DOHH2 (cell line): ENCODE measurements at regions not wholly inside any gene's neighbourhood (a gene's known extent, or its start where the extent isn't known, plus 50 kb on each side); places are given as distances from the start of the nearest gene placed in this dataset.

Source experiments
- H3F3A ChIP-seq: fragments of 200-600 bp; sonication (generic), shearing (Covaris generic); 2 replicates; pipeline ENCODE4 v1.6.0; 2016; ENCODE audit warnings: antibody characterized with exemption, mild to moderate bottlenecking; ENCODE audit not compliant: control insufficient read depth, insufficient read depth
- H3K27ac ChIP-seq: fragments of 200-600 bp; sonication (generic); 2 replicates; pipeline ENCODE4 v1.5.1; 2014; ENCODE audit warnings: low read depth, mild to moderate bottlenecking, low read length, moderate library complexity
- H3K27me3 ChIP-seq: fragments of 200-600 bp; sonication (generic); 2 replicates; pipeline ENCODE4 v1.6.1; 2014; ENCODE audit warnings: mild to moderate bottlenecking, low read length, mixed read lengths; ENCODE audit not compliant: control insufficient read depth
- H3K36me3 ChIP-seq: fragments of 200-600 bp; sonication (generic); 2 replicates; pipeline ENCODE4 v1.6.1; 2014; ENCODE audit warnings: mild to moderate bottlenecking, low read length, moderate library complexity, mixed read lengths; ENCODE audit not compliant: control insufficient read depth
- H3K4me1 ChIP-seq: fragments of 200-600 bp; sonication (generic); 2 replicates; pipeline ENCODE4 v1.6.1; 2014; ENCODE audit warnings: mild to moderate bottlenecking, low read length, mixed read lengths; ENCODE audit not compliant: control insufficient read depth
- H3K4me2 ChIP-seq: fragments of 200-600 bp; sonication (generic); 2 replicates; pipeline ENCODE4 v1.6.0; 2014; ENCODE audit warnings: mild to moderate bottlenecking, low read length, moderate library complexity
- H3K4me3 ChIP-seq: fragments of 200-600 bp; sonication (generic); 2 replicates; pipeline ENCODE4 v1.5.1; 2014; ENCODE audit warnings: mild to moderate bottlenecking, low read length, mixed read lengths
- H3K79me2 ChIP-seq: fragments of 200-600 bp; sonication (generic); 2 replicates; pipeline ENCODE4 v1.6.1; 2014; ENCODE audit warnings: mild to moderate bottlenecking, low read length, mixed read lengths; ENCODE audit not compliant: control insufficient read depth
- H3K9me2 ChIP-seq: fragments of 200-600 bp; sonication (generic); replicated peaks from 2 replicates; pipeline ENCODE4 v1.6.1; 2014; ENCODE audit warnings: mild to moderate bottlenecking, low read length, mixed read lengths; ENCODE audit not compliant: control insufficient read depth
- H3K9me3 ChIP-seq: fragments of 200-600 bp; sonication (generic); 2 replicates; pipeline ENCODE4 v1.6.1; 2014; ENCODE audit warnings: antibody characterized with exemption, low read length, mixed read lengths; ENCODE audit not compliant: control insufficient read depth, insufficient read depth
- H4K20me1 ChIP-seq: fragments of 200-600 bp; sonication (generic); 2 replicates; pipeline ENCODE4 v1.6.0; 2014; ENCODE audit warnings: low read depth, mild to moderate bottlenecking, antibody characterized with exemption, low read length, moderate library complexity; ENCODE audit not compliant: control insufficient read depth, insufficient read depth
- EZH2phosphoT487 ChIP-seq: fragments of 200-600 bp; sonication (generic); IDR thresholded peaks from 2 replicates; pipeline ENCODE4 v1.6.1; 2017; ENCODE audit warnings: borderline replicate concordance, mild to moderate bottlenecking, antibody characterized with exemption, low read length, moderate library complexity, mixed read lengths
- TF ChIP-seq, protein P1 (sequence below): fragments of 200-600 bp; sonication (generic); IDR thresholded peaks from one replicate; pipeline ENCODE4 v1.5.1; 2014; ENCODE audit warnings: antibody characterized with exemption, mild to moderate bottlenecking, low read depth, low read length; ENCODE audit not compliant: poor library complexity, severe bottlenecking

DNA sequence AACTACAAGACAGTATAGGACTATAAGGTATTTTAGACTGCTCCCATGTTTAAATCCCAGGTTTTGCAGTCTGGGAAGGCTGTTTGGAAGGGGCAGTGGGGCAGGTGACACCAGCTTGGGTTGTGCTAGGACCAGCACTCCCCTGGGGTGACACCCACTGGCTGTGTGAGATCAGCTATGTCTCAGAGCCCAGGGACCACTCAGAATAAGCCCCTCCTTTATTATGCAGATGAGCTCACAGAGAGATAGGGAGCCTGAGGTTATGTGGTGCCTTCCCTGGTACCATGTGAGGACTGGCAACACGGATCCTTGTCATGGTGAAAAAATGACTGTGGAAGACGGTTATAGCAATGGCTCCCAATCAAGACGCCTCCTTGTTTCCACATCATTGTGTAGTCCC, 71.0 kb downstream of the NENF start:
- no peak for TF ChIP-seq EZH2phosphoT487
- TF ChIP-seq, protein P1, sequence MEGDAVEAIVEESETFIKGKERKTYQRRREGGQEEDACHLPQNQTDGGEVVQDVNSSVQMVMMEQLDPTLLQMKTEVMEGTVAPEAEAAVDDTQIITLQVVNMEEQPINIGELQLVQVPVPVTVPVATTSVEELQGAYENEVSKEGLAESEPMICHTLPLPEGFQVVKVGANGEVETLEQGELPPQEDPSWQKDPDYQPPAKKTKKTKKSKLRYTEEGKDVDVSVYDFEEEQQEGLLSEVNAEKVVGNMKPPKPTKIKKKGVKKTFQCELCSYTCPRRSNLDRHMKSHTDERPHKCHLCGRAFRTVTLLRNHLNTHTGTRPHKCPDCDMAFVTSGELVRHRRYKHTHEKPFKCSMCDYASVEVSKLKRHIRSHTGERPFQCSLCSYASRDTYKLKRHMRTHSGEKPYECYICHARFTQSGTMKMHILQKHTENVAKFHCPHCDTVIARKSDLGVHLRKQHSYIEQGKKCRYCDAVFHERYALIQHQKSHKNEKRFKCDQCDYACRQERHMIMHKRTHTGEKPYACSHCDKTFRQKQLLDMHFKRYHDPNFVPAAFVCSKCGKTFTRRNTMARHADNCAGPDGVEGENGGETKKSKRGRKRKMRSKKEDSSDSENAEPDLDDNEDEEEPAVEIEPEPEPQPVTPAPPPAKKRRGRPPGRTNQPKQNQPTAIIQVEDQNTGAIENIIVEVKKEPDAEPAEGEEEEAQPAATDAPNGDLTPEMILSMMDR, result no peak
- no peaks in the 10 kb centered on the region for H3K9me2 ChIP-seq
- no peak overlapping the region for H3K4me2 ChIP-seq
- H3K27ac ChIP-seq, result no peak overlapping the region
- no peaks in the 10 kb centered on the region for H3K79me2 ChIP-seq
- H3K9me3 ChIP-seq, result no peaks in the 10 kb centered on the region
- no peaks in the 10 kb centered on the region for H3K4me1 ChIP-seq
- no peaks in the 10 kb centered on the region for H3F3A ChIP-seq
- no peaks in the 10 kb centered on the region for H3K36me3 ChIP-seq
- no peak overlapping the region for H3K4me3 ChIP-seq
- H3K27me3 ChIP-seq, result no peaks in the 10 kb centered on the region
- no peaks in the 10 kb centered on the region for H4K20me1 ChIP-seq

DNA sequence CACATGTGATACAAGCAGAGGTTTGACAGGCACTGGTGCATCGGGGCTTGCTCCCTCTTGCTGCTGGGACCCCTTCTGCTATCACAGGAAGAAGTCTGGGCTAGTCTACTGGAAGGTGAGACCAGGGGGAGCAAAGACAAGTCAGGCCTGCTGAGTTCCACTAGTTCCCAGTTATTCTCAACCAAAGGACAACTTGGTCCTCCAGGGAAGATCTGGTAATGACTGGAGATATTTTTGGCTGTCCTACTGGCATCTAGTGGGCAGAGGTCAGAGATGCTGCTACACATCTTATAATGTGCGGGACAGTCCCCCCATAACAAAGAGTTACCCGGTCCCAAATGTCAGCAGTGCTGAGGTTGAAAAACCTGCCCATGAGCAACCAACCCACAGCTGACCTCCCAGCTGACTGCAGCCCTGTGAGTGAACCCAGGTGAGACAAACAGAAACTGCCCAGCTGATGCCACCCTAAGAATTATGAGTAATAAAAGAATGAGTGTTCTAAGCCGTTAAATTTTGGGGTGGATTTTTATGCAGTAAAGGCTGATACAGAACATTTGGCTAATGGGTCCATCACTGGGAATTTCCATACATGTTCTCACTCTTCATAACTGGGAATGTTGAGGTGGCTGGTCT, 71.6 kb downstream of the NENF start:
- H3K9me2 ChIP-seq, result no peaks in the 10 kb centered on the region
- H3K4me1 ChIP-seq, result no peaks in the 10 kb centered on the region
- no peak for TF ChIP-seq EZH2phosphoT487
- TF ChIP-seq, protein P1, result no peak
- no peak overlapping the region for H3K4me2 ChIP-seq
- no peaks in the 10 kb centered on the region for H3K36me3 ChIP-seq
- H3K27me3 ChIP-seq, result no peaks in the 10 kb centered on the region
- H3K9me3 ChIP-seq, result no peaks in the 10 kb centered on the region
- H3K79me2 ChIP-seq, result no peaks in the 10 kb centered on the region
- H4K20me1 ChIP-seq, result no peaks in the 10 kb centered on the region
- no peaks in the 10 kb centered on the region for H3F3A ChIP-seq
- H3K4me3 ChIP-seq, result no peak overlapping the region
- H3K27ac ChIP-seq, result no peak overlapping the region

DNA sequence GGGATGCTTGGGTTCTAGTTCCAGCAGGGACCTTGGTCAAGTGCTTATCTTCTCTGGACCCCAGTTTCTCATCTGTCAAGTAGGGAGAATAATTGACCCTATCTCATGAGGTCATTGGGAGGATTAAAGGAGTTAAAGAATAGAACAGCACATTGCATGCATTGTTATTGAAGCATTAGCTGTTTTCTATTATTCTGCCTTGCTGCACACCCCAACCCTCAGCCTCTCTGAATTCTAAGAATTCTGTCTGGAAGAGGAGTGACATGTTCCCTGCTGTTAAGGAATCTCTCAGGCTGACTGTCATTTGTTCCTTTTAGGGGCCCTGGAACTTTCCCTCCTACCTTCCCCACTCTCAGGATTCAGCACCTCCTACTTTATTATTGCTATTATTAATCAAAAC, 73.9 kb downstream of the NENF start:
- H3K27ac ChIP-seq, result no peak overlapping the region
- no peaks in the 10 kb centered on the region for H3F3A ChIP-seq
- no peaks in the 10 kb centered on the region for H3K9me2 ChIP-seq
- no peak overlapping the region for H3K4me3 ChIP-seq
- TF ChIP-seq, protein P1, result no peak
- TF ChIP-seq EZH2phosphoT487, result no peak
- H3K9me3 ChIP-seq, result no peaks in the 10 kb centered on the region
- no peaks in the 10 kb centered on the region for H3K36me3 ChIP-seq
- no peaks in the 10 kb centered on the region for H3K27me3 ChIP-seq
- no peak overlapping the region for H3K4me2 ChIP-seq
- no peaks in the 10 kb centered on the region for H4K20me1 ChIP-seq
- H3K79me2 ChIP-seq, result no peaks in the 10 kb centered on the region
- H3K4me1 ChIP-seq, result no peaks in the 10 kb centered on the region
